ENCODE measurements at regions not wholly inside any gene's neighbourhood (a gene's known extent, or its start where the extent isn't known, plus 50 kb on each side); places are given as distances from the start of the nearest gene placed in this dataset.
"Not testable (repeated sequence)": the region's sequence is repeated elsewhere in the genome, so short reads cannot be mapped to it uniquely, and the experiment has no call there.

GRCh38 chr21:9837946-9838737 lies 683.2 kb upstream of the TPTE start:
- Mint-ChIP-seq H3K27ac (peak overlapping the region in 1 of 3 donors; percentile 1), H3K27me3 (no peaks in the 10 kb centered on the region), H3K4me3 (no peak overlapping the region), H3K36me3 (no peaks in the 10 kb centered on the region), H3K9me3 (peaks cover 4 to 10% (median 6%) of the 10 kb centered on the region in 3 donors), H3K4me1 (no peaks in the 10 kb centered on the region)

- no peaks in the 10 kb centered on the region for H3K27me3 Mint-ChIP-seq
- peaks cover 4 to 10% (median 6%) of the 10 kb centered on the region in 3 donors for H3K9me3 Mint-ChIP-seq
- H3K4me3 Mint-ChIP-seq, result no peak overlapping the region
- H3K4me1 Mint-ChIP-seq, result no peaks in the 10 kb centered on the region
- H3K27ac Mint-ChIP-seq, result peak overlapping the region in 1 of 3 donors; percentile 1
- H3K36me3 Mint-ChIP-seq, result no peaks in the 10 kb centered on the region
These were observed 682.4 kb upstream of the TPTE start for GRCh38 chr21:9838738-9839642.

GRCh38 chr21:9844106-9844505 lies 677.3 kb upstream of the TPTE start:
- H3K27me3 Mint-ChIP-seq, H3K36me3 Mint-ChIP-seq, H3K4me1 Mint-ChIP-seq, H3K4me3 Mint-ChIP-seq, H3K9me3 Mint-ChIP-seq, H3K27ac Mint-ChIP-seq: not testable (repeated sequence)

- H3K36me3 Mint-ChIP-seq, H3K4me1 Mint-ChIP-seq, H3K4me3 Mint-ChIP-seq, H3K27me3 Mint-ChIP-seq, H3K9me3 Mint-ChIP-seq, H3K27ac Mint-ChIP-seq: not testable (repeated sequence)
These were observed 673.9 kb upstream of the TPTE start for GRCh38 chr21:9847511-9847910.

GRCh38 chr21:9851166-9851565 lies 670.2 kb upstream of the TPTE start:
- H3K4me1 Mint-ChIP-seq, H3K27me3 Mint-ChIP-seq, H3K27ac Mint-ChIP-seq, H3K36me3 Mint-ChIP-seq, H3K9me3 Mint-ChIP-seq, H3K4me3 Mint-ChIP-seq: not testable (repeated sequence)

GRCh38 chr21:9851695-9852094 lies 669.7 kb upstream of the TPTE start:
- H3K9me3 Mint-ChIP-seq, H3K27me3 Mint-ChIP-seq, H3K4me3 Mint-ChIP-seq, H3K36me3 Mint-ChIP-seq, H3K4me1 Mint-ChIP-seq, H3K27ac Mint-ChIP-seq: not testable (repeated sequence)

GRCh38 chr21:9857563-9857962 lies 663.8 kb upstream of the TPTE start:
- not testable (repeated sequence) for H3K36me3 Mint-ChIP-seq, H3K4me3 Mint-ChIP-seq, H3K27ac Mint-ChIP-seq, H3K4me1 Mint-ChIP-seq, H3K27me3 Mint-ChIP-seq, H3K9me3 Mint-ChIP-seq

GRCh38 chr21:9859865-9860264 lies 661.5 kb upstream of the TPTE start:
- not testable (repeated sequence) for H3K4me3 Mint-ChIP-seq, H3K27ac Mint-ChIP-seq, H3K4me1 Mint-ChIP-seq, H3K27me3 Mint-ChIP-seq, H3K36me3 Mint-ChIP-seq
- H3K9me3 Mint-ChIP-seq, result peaks cover 6 to 25% (median 10%) of the 10 kb centered on the region in 3 donors

GRCh38 chr21:9862456-9862855 lies 658.9 kb upstream of the TPTE start:
- Mint-ChIP-seq H3K9me3 (peaks cover 6 to 22% (median 14%) of the 10 kb centered on the region in 3 donors), H3K27ac (peak overlapping the region in 1 of 3 donors; percentile 42)
- not testable (repeated sequence) for H3K27me3 Mint-ChIP-seq, H3K4me1 Mint-ChIP-seq, H3K4me3 Mint-ChIP-seq, H3K36me3 Mint-ChIP-seq

- not testable (repeated sequence) for H3K27me3 Mint-ChIP-seq, H3K4me1 Mint-ChIP-seq, H3K27ac Mint-ChIP-seq, H3K4me3 Mint-ChIP-seq, H3K36me3 Mint-ChIP-seq
- peaks cover 4 to 17% (median 7%) of the 10 kb centered on the region in 3 donors for H3K9me3 Mint-ChIP-seq
These were observed 653.6 kb upstream of the TPTE start for GRCh38 chr21:9867815-9868214.

GRCh38 chr21:9873096-9873495 lies 648.3 kb upstream of the TPTE start:
- not testable (repeated sequence) for H3K9me3 Mint-ChIP-seq, H3K4me3 Mint-ChIP-seq, H3K27ac Mint-ChIP-seq, H3K36me3 Mint-ChIP-seq, H3K4me1 Mint-ChIP-seq, H3K27me3 Mint-ChIP-seq

GRCh38 chr21:9874136-9874535 lies 647.2 kb upstream of the TPTE start:
- not testable (repeated sequence) for H3K4me3 Mint-ChIP-seq, H3K4me1 Mint-ChIP-seq, H3K27me3 Mint-ChIP-seq, H3K27ac Mint-ChIP-seq, H3K9me3 Mint-ChIP-seq, H3K36me3 Mint-ChIP-seq

GRCh38 chr21:9881430-9881829 lies 640.0 kb upstream of the TPTE start:
- H3K9me3 Mint-ChIP-seq, H3K4me3 Mint-ChIP-seq, H3K4me1 Mint-ChIP-seq, H3K36me3 Mint-ChIP-seq, H3K27me3 Mint-ChIP-seq, H3K27ac Mint-ChIP-seq: not testable (repeated sequence)

- not testable (repeated sequence) for H3K4me1 Mint-ChIP-seq, H3K36me3 Mint-ChIP-seq, H3K9me3 Mint-ChIP-seq, H3K27ac Mint-ChIP-seq, H3K4me3 Mint-ChIP-seq, H3K27me3 Mint-ChIP-seq
These were observed 638.3 kb upstream of the TPTE start for GRCh38 chr21:9883047-9883446.

- H3K9me3 Mint-ChIP-seq, H3K4me3 Mint-ChIP-seq: not testable (repeated sequence)
These were observed 637.7 kb upstream of the TPTE start for GRCh38 chr21:9883571-9884282.

More at GRCh38 chr21:9883571-9884282, 637.7 kb upstream of the TPTE start:
- H3K4me1 Mint-ChIP-seq, H3K27me3 Mint-ChIP-seq, H3K27ac Mint-ChIP-seq, H3K36me3 Mint-ChIP-seq: not testable (repeated sequence)

Measured in IgD-negative memory B cell (primary cell).